GM18867 (cell line): ENCODE measurements at regions not wholly inside any gene's neighbourhood (a gene's known extent, or its start where the extent isn't known, plus 50 kb on each side); places are given as distances from the start of the nearest gene placed in this dataset.

ENCODE experiments used
- ATAC-seq: cut with Tn5 transposase; IDR thresholded peaks from one replicate; pipeline ENCODE4 v1.9.1; 2021; ENCODE audit warnings: mild to moderate bottlenecking, moderate library complexity; ENCODE audit not compliant: unreplicated experiment

DNA sequence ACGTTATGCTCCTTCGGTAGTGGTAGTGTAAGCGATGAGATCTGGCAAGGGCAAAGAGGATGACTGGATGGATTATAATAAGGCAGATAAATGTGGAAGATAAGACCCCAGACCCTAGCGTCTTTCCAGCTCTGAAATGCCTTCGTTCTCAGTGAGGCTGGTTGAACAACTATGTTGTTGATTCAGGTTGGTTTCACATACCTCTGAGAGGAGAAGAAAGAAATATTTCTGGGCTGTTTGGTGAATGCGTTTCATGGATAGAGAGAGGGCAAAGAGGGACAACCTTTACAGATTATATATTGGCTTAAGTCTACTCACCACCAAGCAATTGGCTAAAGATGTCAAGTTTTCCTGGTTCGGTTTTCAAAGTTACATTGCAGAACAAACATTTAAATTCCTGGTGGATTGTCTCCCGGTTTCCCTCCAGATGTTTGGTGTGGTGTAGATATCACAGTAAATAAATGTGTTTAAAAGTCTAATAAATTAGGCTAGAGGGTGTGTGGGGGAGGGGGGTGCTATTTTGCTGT is 190.1 kb upstream of the GLI2 start:
- no peak for ATAC-seq

DNA sequence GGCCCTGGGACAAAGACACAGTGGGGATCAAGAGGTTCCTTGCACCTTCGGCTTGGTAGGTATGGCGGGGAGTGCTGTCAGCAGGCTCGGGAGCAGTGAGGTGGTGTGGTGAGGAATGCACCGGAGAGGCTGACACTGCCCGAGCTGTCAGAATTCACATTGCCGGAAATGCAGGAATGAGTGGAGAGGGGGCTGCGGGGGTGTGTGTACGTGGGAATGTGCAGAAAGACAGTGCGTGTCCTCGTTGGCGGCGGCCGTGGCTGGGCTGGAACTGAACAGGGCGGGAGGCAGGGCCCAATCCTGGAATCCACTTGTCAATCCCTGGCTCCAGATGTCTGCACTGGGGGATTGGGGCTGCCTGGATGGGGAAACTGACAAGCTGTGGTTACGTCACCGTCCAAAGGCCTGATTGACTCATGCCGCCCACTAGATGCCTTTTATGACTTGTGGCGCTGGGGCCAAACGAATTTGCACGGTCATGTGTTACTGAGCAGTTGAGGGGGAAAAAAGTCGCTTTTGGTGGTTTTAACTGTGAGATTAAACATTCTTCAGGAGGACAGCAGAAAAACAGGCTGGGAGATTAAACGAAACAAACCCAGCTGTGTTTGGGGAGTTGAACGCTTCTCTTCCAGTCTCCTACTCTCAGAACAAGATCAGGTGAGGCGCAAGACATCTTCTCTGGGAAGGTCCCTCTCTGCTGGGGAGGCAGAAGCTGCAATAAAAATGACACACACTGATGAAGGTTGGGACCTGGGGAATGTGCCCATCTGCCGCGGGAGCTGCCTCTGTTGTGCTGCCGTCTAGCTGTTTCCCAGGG is 189.4 kb upstream of the GLI2 start:
- ATAC-seq: no peak

DNA sequence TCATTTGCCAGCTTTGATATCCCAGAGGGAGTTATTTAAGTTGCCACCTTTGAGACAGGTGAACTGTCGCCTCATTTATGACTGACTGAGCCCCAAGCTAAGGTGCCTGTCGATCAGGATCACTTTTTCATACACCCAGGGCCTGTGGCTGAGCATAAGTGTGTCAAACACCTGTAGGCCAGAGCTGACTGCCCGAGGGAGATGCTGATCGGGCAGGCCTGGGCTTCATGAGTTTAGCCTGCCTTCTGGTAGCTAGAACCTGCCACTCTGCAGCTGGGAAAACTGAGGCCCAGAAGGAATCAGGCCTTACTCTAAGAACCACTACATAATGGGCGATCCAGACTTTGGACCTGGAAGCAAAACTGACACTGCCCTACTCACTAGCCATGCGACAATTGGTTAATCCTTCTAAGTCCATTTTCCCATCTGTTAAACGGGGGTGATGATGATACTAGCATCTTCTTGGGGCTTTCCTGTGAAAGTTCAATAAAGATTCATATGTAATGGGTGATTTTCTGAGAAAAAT is 188.7 kb upstream of the GLI2 start:
- ATAC-seq: no peak

DNA sequence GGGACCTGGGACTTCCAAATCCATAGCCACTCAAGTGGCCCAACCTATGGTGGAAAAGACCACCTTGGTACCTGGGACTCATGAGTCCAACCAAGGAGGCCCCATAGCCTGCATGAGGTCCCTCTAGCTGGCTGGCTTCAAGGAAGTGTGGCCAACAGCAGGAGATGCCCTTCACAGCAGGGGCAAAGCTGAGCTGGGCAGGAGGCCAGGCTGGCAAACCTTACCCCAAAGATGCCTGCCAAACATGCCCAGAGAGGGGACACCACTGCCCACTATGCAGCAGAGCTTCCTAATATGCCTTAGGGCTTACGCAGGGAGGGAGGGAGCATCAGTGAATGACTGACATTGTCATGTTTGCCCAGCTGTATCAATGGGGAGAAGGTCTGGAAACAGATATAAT is 188.0 kb upstream of the GLI2 start:
- ATAC-seq: no peak

DNA sequence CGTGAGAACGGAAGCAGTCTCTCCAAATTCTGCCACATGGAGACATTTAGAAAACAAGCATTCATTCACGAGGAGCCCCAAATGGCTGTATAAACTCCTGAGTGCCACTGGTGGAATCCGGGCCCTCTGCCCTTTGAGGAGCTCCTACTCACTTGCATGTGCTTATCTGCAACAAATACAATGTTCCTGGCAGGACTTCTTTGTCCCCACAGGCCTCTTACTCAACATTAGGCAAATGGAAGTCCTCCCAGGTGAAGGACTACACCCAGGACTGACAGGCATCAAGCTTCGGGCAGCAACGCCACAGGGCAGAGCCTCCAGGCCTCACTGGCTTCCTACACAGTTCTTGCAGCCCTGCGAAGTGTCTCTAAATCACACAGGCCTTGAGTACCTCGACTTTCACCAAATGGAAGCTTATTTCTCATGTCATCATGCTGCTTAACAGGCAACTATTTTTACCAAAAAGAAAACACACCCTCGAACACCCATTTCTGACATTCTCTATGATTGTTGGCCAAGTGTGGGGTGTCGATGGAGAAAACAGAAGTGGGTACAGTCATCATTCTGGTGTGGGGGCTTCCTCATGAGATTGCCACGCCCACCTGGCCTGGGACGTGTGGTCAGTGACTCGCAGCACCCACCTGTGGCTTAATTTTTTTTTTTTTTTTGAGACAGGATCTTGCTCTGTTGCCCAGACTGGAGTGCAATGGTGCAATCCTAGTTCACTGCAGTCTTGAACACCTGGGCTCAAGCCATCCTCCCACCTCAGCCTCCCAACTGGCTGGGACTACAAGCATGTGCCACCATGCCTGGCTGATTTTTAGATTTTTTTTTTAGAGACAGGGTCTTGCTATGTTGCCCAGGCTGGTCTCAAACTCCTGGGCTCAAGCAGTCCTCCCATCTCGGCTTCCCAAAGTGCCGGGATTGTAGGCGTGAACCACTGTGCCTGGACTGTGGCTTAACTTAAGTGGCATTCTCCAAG is 186.8 kb upstream of the GLI2 start:
- ATAC-seq: no peak

DNA sequence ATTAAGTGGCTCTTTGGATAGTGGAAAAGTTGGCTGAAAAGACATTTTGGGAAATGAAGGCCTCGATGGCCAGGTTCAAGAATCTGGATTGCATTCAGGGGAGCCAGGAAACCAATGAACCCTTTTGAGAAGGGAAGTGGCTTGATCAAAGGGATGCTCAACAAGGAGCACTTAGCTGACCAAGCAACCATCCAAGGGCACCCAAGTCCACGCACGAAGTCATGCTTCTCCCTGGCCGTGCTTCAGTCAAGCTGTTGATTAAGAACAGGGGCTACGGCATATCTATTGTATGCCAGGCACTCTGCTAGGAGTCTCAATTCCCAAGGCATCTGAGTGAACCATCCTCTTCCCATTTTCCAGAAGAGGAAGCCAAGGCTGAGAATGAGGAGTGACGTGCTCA is 185.8 kb upstream of the GLI2 start:
- ATAC-seq: no peak

DNA sequence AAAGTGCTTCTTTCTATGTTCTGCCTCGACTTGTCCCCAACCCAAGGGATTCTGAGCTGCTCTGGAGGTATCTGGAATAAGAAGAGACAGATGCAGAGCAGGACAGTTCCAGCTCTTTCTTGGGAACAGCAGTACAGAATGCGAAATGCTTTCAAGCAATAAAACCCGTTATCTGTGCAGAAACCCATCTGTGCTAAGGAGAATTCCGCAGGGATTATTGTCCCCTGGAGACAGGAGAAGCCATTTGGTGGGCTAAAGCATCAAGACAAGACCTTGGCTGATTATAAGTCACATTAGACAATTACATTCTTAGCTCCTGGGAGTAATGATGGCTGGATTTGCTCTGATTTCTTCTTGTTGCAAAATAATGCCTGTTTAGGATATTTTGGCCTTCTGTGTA is 185.4 kb upstream of the GLI2 start:
- no peak for ATAC-seq

DNA sequence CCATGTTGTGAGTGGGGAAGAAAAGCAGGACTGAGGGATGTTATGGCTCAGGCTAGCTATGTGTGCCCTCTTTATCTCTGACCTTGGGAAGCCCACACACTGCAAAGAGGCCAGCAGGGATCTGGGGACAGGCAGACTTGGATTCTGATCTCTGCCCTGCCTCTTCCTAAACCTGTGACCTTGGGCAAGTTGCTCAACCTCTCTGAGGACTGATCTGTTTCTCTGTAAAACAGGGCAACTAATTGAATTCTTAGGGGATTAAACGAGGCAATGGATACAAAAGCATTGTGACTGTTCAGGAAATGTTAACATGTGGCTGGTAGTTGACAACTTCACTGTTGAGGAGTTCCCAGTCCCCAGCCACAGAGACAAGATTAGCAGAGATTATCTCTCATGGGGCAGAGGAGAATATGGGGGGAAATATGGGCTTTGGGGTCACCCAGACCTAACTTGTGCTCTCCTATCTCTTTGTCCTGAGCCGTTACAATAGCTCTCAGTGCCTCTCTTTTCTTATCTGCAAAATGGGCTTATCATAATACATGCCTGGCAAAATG is 184.7 kb upstream of the GLI2 start:
- no peak for ATAC-seq

DNA sequence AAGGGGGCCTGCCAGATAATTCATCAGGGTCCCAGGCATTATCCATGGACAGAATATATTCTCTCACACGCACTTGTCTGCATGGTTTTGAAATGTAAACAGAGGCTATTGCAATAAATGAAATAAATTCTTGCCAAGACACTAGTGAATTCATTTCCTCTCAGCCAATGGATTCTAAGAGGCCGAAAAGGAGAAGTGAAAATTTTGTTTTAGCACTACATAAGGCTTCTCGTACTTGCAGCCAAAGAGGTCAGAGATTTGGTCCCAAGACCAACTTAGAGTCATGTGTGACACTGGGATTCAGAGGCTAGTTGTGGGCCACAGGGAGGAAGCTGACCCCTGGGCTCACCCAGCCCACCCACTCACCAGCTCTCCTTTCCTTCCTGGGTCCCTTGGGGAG is 184.1 kb upstream of the GLI2 start:
- peak; percentile 83 for ATAC-seq

DNA sequence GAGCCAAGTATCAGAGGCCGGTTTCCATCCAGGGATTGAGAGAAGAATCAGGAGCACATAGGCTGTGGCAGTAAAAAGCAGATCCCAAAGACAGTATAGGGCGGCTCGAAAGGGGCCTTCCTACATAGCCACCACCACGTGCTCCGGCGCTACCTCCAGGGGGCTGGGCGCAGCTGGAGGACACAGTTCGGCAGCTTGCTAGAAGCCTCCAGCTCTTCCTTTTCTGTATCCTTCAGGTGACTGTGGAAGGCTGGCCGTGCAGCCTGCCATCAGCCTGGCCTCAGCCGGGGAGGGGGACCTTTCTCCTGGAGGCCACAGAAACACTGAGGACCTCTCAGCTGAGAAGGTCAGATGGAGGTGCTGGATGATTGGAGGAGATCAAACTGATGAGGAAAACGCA is 183.6 kb upstream of the GLI2 start:
- ATAC-seq: no peak

DNA sequence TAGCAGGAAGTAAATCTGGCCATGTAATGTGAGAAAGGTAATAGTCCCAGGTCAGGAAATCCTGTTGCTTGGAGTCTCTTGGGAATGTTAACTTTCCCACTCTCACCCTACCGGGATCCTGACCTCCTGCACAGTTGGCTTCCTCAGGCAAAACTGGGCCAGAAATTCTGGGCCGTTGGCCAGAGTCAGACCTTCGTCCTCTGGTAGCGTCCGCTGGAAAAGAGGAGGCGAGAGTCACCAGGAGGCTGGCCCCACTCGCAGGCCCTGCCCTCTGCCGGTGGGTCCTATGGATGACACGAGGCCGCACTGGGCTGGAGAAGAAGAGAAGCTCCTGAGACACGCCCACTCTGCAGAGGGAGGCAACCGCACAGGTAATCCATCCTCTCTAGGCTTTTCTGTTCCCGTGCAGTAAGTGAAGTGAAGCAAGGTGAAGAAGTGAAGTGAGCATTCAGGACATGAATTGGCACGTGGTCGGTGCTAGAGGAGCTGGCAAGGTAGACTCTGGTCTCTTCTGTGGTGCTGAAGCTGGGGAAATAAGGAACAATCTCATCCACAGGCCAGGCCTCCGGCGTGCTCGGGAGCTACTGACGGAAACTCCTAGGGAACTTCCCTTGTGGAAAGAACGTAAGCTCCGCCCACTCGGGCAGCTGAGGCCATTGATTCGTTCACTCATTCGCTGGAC is 182.7 kb upstream of the GLI2 start:
- ATAC-seq: peak; percentile 51

DNA sequence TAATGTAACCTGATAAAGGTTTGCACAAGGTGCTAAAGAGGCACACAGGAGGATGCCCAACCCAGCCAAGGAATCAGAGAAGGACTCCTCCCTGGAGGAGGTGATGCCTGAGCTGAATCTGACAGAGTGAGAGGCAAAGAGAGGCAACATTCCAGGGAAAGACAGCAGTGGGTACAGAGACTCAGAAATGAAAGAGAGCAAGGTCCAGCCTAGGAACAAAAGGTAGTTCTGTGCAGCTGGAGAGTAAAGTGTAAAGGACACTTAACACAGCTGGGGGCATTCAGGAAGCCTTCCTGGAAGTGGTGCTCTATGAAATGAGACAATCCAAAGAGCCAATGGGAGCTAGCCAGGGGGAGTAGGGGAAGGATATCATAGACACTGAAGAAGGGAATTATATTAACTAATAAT is 181.0 kb upstream of the GLI2 start:
- no peak for ATAC-seq

DNA sequence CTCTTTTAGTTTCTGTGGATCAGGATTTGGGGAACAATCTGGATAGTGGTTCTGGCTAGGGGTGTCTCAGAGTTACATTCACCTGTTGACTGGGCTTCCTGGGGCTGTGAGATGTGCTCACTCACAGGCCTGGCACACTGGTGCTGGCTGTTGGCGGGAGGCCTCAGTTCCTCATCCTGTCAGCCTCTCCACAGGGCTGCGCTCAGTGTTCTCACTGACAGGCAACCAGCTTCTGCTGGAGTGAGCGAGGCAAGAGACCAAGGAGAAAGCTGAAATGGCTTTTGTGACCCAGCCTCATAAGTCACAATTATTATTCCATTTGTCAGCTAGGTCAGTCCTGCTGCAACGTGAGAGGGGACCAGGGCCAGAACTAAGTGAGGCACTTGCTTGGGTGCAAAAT is 180.6 kb upstream of the GLI2 start:
- no peak for ATAC-seq

DNA sequence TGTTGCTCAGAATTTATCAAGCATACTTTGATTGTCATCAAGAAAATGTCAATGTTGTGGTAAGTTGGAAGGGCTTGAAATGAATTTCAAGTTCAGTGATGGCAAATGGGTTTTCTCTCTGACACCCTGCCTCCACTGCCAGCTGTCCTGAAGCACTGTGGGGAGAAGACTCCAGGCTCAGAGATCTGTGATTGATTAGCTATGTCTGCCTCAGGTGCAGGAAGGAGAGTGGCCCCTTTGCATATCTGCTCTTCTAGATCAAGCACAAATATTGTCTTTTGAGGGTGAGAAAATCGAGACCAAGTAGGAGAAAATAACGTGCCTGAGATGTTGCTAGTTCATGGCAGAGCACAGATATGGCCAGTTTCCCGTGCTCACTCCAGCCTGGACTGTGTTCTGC is 178.8 kb upstream of the GLI2 start:
- no peak for ATAC-seq

DNA sequence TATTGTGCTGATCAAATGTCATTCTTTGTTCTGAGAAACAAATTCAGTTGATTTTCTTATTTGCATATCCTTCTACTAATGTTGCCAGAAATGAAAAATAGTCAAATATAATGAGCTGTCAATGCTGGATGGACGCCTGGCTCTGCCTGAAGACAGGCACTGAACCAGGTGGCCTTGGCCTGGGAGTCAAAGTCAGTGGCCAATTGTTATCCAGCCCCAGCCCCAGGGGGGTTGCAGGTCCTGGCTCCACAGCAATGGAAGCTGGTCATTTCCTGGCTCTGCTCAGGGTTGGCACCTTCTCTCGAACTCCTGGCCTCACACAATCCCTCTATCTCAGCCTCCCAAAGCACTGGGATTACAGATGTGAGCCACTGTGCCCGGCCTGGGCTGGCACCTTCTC is 176.8 kb upstream of the GLI2 start:
- ATAC-seq: no peak

DNA sequence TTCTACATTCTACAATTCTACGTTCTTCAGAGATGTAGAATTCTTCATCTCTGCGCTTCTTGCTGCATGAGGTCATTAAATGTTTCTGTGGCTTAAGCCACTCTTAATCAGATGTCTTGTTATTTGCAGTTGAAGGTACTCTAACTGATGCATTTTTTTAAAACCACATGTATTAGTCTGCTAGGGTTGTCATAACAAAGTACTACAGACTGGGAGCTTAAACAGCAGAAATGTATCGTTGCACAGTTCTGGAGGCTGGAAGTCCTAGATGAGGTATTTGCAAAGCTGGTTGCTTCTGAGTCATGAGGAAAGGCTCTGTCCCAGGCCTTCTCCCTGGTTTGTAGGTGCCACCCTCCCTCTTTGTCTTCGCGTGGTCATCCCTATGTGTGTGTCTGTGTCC is 176.3 kb upstream of the GLI2 start:
- ATAC-seq: no peak

DNA sequence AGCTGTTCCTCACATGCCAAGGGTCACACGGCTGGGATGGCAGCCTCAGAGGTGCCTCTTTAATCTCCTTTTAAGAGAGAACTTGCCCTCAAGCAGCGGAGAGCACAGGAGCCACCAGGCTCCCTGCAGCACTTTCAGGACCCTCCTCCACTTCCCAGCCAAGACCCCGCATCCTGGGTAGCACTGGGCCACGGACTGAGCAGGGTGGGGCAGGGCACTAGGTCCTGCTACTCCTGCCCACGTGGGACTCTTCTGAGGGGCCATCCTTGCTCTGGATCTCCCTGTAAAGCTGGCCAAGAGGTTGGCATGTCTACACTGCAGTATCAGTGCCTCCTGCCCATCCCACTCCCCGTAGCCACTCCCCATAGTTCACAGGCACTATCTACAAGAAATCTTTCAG is 175.3 kb upstream of the GLI2 start:
- no peak for ATAC-seq

DNA sequence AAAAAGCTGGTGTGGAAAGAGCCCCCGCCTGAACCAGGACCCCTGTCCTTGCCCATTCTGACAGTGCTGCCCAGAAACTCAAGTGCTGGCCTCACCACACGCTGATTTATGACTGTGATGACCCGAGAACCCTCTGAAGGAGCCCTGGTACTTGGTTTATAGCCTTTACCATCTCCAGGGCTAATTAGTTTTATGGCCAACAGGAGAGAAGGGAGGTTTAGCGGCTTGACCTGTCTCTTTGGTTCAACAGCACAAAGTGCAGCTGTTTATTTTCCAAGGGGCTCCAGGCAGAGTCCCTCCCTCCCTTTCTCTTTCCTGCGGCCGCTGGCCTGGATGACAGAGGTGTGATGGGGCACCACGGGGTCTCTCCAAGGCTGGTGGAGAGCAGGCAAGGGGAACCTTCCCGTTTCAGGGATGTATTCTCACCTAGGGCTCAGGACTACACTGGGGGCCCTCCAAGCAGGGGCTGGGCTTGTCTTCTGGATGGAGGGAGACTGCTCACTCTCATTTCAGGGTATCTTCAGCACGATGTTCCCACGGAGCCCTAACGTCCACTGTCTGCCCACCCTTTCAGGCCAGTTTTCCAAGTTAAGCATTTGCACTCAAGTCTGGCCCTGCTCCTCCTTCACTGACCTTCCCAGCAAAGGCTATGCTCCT is 174.2 kb upstream of the GLI2 start:
- ATAC-seq: no peak

DNA sequence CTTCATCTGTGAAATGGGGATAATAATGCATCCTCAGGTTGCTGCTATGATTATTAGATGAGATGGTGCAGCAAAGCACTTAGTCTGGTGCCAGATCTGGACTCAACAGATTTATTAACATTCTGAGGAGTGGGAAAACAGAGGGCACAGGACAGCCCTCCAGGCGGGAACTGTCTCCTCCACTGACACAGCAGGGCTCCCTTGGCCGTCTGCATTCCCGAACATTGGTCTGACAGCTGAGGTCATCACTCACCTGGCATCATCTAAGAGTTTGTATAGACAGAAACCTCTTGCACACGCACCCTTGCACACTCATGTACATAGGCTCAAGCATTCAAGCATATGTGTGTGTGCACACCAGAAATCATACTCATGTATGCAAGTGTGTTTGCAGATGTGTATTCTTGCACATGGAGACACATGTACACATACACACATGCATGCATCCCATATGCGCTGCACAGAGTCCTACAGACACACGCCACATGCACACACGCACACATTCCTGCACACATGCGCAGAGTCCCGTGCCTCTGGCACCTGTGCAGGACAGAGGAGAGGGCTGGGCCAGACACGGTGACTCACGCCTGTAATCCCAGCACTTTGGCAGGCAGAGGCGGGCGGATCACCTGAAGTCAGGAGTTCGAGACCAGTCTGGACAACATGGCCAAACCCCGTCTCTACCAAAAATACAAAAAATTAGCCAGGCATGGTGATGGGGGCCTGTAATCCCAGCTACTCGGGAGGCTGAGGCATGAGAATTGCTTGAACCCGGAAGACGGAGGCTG is 173.3 kb upstream of the GLI2 start:
- ATAC-seq: no peak
